GOT3 (cell line): ENCODE measurements at regions not wholly inside any gene's neighbourhood (a gene's known extent, or its start where the extent isn't known, plus 50 kb on each side); places are given as distances from the start of the nearest gene placed in this dataset.

Source experiments
- DNase-seq: peaks from one replicate; lab custom pipeline; 2025; ENCODE audit warnings: mixed read lengths; lab: John Stamatoyannopoulos, UW

- DNase-seq, result no peak
These were observed 154.0 kb upstream of the KCNK2 start for GRCh38 chr1:214928574-214928973.

GRCh38 chr1:214933375-214933774 is 149.2 kb upstream of the KCNK2 start:
- no peak for DNase-seq

GRCh38 chr1:214934045-214934444 is 148.5 kb upstream of the KCNK2 start:
- no peak for DNase-seq

- DNase-seq, result no peak
These were observed 147.3 kb upstream of the KCNK2 start for GRCh38 chr1:214935258-214935657.

GRCh38 chr1:214939180-214939579 is 143.4 kb upstream of the KCNK2 start:
- no peak for DNase-seq

- no peak for DNase-seq
These were observed 141.5 kb upstream of the KCNK2 start for GRCh38 chr1:214941061-214941460.

- DNase-seq, result no peak
These were observed 139.5 kb upstream of the KCNK2 start for GRCh38 chr1:214943054-214943453.

- DNase-seq, result no peak
These were observed 135.9 kb upstream of the KCNK2 start for GRCh38 chr1:214946615-214947014.

- DNase-seq, result no peak
These were observed 129.9 kb upstream of the KCNK2 start for GRCh38 chr1:214952648-214953047.

- no peak for DNase-seq
These were observed 128.5 kb upstream of the KCNK2 start for GRCh38 chr1:214953901-214954616.

- DNase-seq, result no peak
These were observed 128.0 kb upstream of the KCNK2 start for GRCh38 chr1:214954617-214954949.

GRCh38 chr1:214957330-214958137 is 125.0 kb upstream of the KCNK2 start:
- peak; percentile 40 for DNase-seq

- no peak for DNase-seq
These were observed 124.1 kb upstream of the KCNK2 start for GRCh38 chr1:214958486-214958885.

GRCh38 chr1:214966346-214966745 is 116.2 kb upstream of the KCNK2 start:
- DNase-seq, result no peak

- no peak for DNase-seq
These were observed 114.5 kb upstream of the KCNK2 start for GRCh38 chr1:214967865-214968575.

- DNase-seq, result no peak
These were observed 112.5 kb upstream of the KCNK2 start for GRCh38 chr1:214970016-214970415.

- no peak for DNase-seq
These were observed 111.5 kb upstream of the KCNK2 start for GRCh38 chr1:214971071-214971470.

GRCh38 chr1:214974002-214974401 is 108.5 kb upstream of the KCNK2 start:
- DNase-seq, result no peak

- no peak for DNase-seq
These were observed 105.9 kb upstream of the KCNK2 start for GRCh38 chr1:214976665-214977064.

- no peak for DNase-seq
These were observed 105.4 kb upstream of the KCNK2 start for GRCh38 chr1:214977110-214977509.

- no peak for DNase-seq
These were observed 104.7 kb upstream of the KCNK2 start for GRCh38 chr1:214977700-214978374.

GRCh38 chr1:214979191-214979590 is 103.3 kb upstream of the KCNK2 start:
- no peak for DNase-seq
